ENCODE measurements at regions not wholly inside any gene's neighbourhood (a gene's known extent, or its start where the extent isn't known, plus 50 kb on each side); places are given as distances from the start of the nearest gene placed in this dataset.

DNA sequence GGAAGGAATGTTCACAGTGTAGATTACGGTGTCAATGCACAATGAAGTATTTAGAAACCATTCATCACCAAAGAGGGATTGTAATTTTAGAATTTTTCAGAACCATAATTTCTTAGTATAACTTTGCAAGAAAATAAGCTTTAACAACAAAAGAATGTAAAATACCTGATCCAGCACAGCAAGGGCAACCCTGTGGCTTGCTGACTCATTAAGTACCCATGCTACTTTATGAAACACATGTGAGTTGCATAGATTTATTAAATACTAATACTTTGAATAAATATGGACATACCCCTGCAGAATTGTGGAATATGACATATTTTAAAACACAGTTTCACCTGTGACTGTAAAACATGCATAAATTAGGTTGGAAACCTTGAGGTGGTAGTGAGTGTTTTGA lies 281.3 kb downstream of the ZNF248 start:
- no peak for TF ChIP-seq CTCF (IDR thresholded peaks at IDR 0.05; ENCODE audit: insufficient read depth, missing control alignments)
- FAIRE-seq = no peak
- no peak for DNase-seq (ENCODE audit: insufficient read length, low spot score)

- TF ChIP-seq CTCF (IDR thresholded peaks at IDR 0.05; ENCODE audit: insufficient read depth, missing control alignments) = no peak
- DNase-seq (ENCODE audit: insufficient read length, low spot score) (no peak), FAIRE-seq (no peak)
These were observed 285.2 kb downstream of the ZNF248 start for GRCh38 chr10:37572206-37572605.

GRCh38 chr10:37566332-37566731 lies 291.1 kb downstream of the ZNF248 start:
- DNase-seq (ENCODE audit: insufficient read length, low spot score) (no peak), FAIRE-seq (no peak)
- no peak for TF ChIP-seq CTCF (IDR thresholded peaks at IDR 0.05; ENCODE audit: insufficient read depth, missing control alignments)

GRCh38 chr10:37563715-37564108 lies 293.7 kb downstream of the ZNF248 start:
- no peak for FAIRE-seq
- no peak for TF ChIP-seq CTCF (IDR thresholded peaks at IDR 0.05; ENCODE audit: insufficient read depth, missing control alignments)

GRCh38 chr10:37563107-37563714 lies 294.2 kb downstream of the ZNF248 start:
- DNase-seq (ENCODE audit: insufficient read length, low spot score) (no peak), FAIRE-seq (no peak)
- TF ChIP-seq CTCF (IDR thresholded peaks at IDR 0.05; ENCODE audit: insufficient read depth, missing control alignments) = no peak

More at GRCh38 chr10:37563715-37564108, 293.7 kb downstream of the ZNF248 start:
- no peak for DNase-seq (ENCODE audit: insufficient read length, low spot score)

DNA sequence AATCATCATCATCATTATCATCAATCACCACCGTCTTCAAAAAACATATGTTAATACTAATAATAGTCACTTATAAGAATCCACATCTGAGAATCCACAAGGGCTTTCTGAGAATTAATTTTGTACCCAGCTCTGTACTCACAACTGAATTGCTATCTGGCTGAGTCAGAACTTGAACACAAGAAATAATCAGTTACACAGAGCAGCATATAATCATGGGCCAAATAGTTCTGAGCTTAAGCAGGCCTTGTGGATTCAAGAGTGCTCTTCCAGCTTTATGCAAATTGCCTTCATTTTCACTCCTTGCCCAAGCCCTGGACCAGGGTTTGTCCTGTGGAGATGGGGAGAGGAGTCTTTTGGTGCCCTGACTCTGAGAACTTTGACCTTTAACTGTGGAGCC lies 304.5 kb downstream of the ZNF248 start:
- no peak for TF ChIP-seq CTCF (IDR thresholded peaks at IDR 0.05; ENCODE audit: insufficient read depth, missing control alignments)
- no peak for FAIRE-seq
- DNase-seq (ENCODE audit: insufficient read length, low spot score) = no peak

GRCh38 chr10:37549054-37549453 lies 308.4 kb downstream of the ZNF248 start:
- FAIRE-seq (no peak), DNase-seq (ENCODE audit: insufficient read length, low spot score) (no peak)
- no peak for TF ChIP-seq CTCF (IDR thresholded peaks at IDR 0.05; ENCODE audit: insufficient read depth, missing control alignments)

Measured in D721Med (cell line).